A549 (cell line): ENCODE measurements at regions not wholly inside any gene's neighbourhood (a gene's known extent, or its start where the extent isn't known, plus 50 kb on each side); places are given as distances from the start of the nearest gene placed in this dataset.

Source experiments
- ATAC-seq, 2 experiments: fragments of 200-7000 bp in 1 of 2; fragments of >200 bp in 1 of 2; cut with Nextera tagmentation in 1 of 2; cut with Tn5 transposase in 1 of 2; 3 replicates each; pipeline versions ENCODE4 v1.8.0 to v1.9.1; 2018 to 2020; ENCODE audit warnings: mild to moderate bottlenecking in 1 of 2, moderate library complexity in 1 of 2
- CTCF ChIA-PET: fragments of 300-600 bp; sonication (Branson Sonifier 250); formaldehyde crosslinking; extraction: SDS; loops from one replicate; lab custom pipeline; 2021; ENCODE audit warnings: antibody characterized with exemption, inconsistent platforms; lab: Yijun Ruan, JAX
- POLR2A ChIA-PET: fragments of 350-600 bp; formaldehyde crosslinking; extraction: SDS; loops from one replicate; lab custom pipeline; 2021; ENCODE audit warnings: antibody characterized with exemption, inconsistent platforms; lab: Yijun Ruan, JAX
- DNase-seq, 2 experiments: peaks; one replicate each; pipeline versions ENCODE4 v3.0.0 to v3.0.0-alpha.2; 2011 to 2016; ENCODE audit warnings: low read depth in 1 of 2, low spot score in 1 of 2
- FAIRE-seq: peaks from 2 replicates; lab custom pipeline; 2011; peaks lifted over from hg19 to GRCh38; lab: Jason Lieb, UNC
- H3K27ac ChIP-seq, 2 experiments: fragments of >200 bp; sonication (Bioruptor Twin); formaldehyde crosslinking; 3 replicates each; pipeline ENCODE4 v1.5.1; 2016 to 2017
- H3K4me1 ChIP-seq: fragments of >200 bp; sonication (Bioruptor Twin); formaldehyde crosslinking; 3 replicates; pipeline ENCODE4 v1.6.1; 2016
- H3K4me2 ChIP-seq: fragments of >200 bp; sonication (Bioruptor Twin); formaldehyde crosslinking; 3 replicates; pipeline ENCODE4 v1.6.1; 2016
- H3K4me3 ChIP-seq: fragments of >200 bp; sonication (Bioruptor Twin); formaldehyde crosslinking; 3 replicates; pipeline ENCODE4 v1.5.1; 2016
- H3K9me3 ChIP-seq: fragments of >200 bp; sonication (Bioruptor Twin); formaldehyde crosslinking; 3 replicates; pipeline ENCODE4 v1.6.1; 2016
- ATOH8 ChIP-seq: fragments of 250-450 bp; sonication (Bioruptor Pico); IDR thresholded peaks from 2 replicates; pipeline ENCODE4 v1.5.0; 2020; ENCODE audit warnings: low read depth, mild to moderate bottlenecking, moderate library complexity
- BCL3 ChIP-seq: fragments of >200 bp; sonication (Bioruptor Twin); formaldehyde crosslinking; IDR thresholded peaks from 3 replicates; pipeline ENCODE4 v1.6.1; 2016
- CBX2 ChIP-seq: fragments of 200-600 bp; sonication (generic); IDR thresholded peaks from 2 replicates; pipeline ENCODE4 v1.6.1; 2016; ENCODE audit warnings: low read depth, mild to moderate bottlenecking, borderline replicate concordance
- CHD2 ChIP-seq: fragments of 150-350 bp; IDR thresholded peaks from 2 replicates; pipeline ENCODE4 v1.6.1; 2014; ENCODE audit warnings: low read length; ENCODE audit not compliant: partially characterized antibody
- EHF ChIP-seq: fragments of 250-450 bp; sonication (Bioruptor Pico); IDR thresholded peaks from 2 replicates; pipeline ENCODE4 v1.5.0; 2020; ENCODE audit warnings: mild to moderate bottlenecking
- ESRRA ChIP-seq: fragments of 150-350 bp; IDR thresholded peaks from 2 replicates; pipeline ENCODE4 v1.6.1; 2014; ENCODE audit warnings: mild to moderate bottlenecking, low read length, borderline replicate concordance
- FOSB ChIP-seq: fragments of 250-450 bp; sonication (Bioruptor Pico); IDR thresholded peaks from 2 replicates; pipeline ENCODE4 v1.5.0; 2020; ENCODE audit warnings: mild to moderate bottlenecking, moderate library complexity
- FOSL2 ChIP-seq, 2 experiments: fragments of 450-650 bp in 1 of 2; fragments of >200 bp in 1 of 2; sonication (Bioruptor Twin) in 1 of 2; formaldehyde crosslinking; IDR thresholded peaks; 2 replicates each; pipeline versions ENCODE4 v1.5.0 to v1.6.1; 2016 to 2020; ENCODE audit warnings: mild to moderate bottlenecking in 1 of 2, moderate library complexity in 1 of 2
- HMGXB4 ChIP-seq: fragments of 250-450 bp; sonication (Bioruptor Pico); IDR thresholded peaks from 2 replicates; pipeline ENCODE4 v1.5.0; 2021; ENCODE audit warnings: mild to moderate bottlenecking, moderate library complexity, borderline replicate concordance
- HOXA7 ChIP-seq: fragments of 250-450 bp; sonication (Bioruptor Pico); IDR thresholded peaks from 2 replicates; pipeline ENCODE4 v1.5.0; 2020; ENCODE audit warnings: mild to moderate bottlenecking, moderate library complexity
- HOXB13 ChIP-seq: fragments of 250-450 bp; sonication (Bioruptor Pico); IDR thresholded peaks from 2 replicates; pipeline ENCODE4 v1.5.0; 2020; ENCODE audit warnings: low read depth, mild to moderate bottlenecking, moderate library complexity
- JUN ChIP-seq, 2 experiments: fragments of >200 bp; sonication (Bioruptor Twin); formaldehyde crosslinking; IDR thresholded peaks; 2 replicates in 1 of 2; 3 replicates in 1 of 2; pipeline ENCODE4 v1.6.1; 2016 to 2017
- JUNB ChIP-seq: fragments of >200 bp; sonication (Bioruptor Twin); formaldehyde crosslinking; IDR thresholded peaks from 2 replicates; pipeline ENCODE4 v1.6.1; 2016
- MYC ChIP-seq: IDR thresholded peaks from 2 replicates; pipeline ENCODE4 v1.6.1; 2012; ENCODE audit warnings: mild to moderate bottlenecking, inconsistent platforms, low read length, improper control_type of control experiment, borderline replicate concordance
- NR3C1 ChIP-seq: fragments of >200 bp; sonication (Bioruptor Twin); formaldehyde crosslinking; IDR thresholded peaks from 3 replicates; pipeline ENCODE4 v1.6.1; 2017
- PBX3 ChIP-seq: IDR thresholded peaks from 2 replicates; pipeline ENCODE4 v1.6.1; 2012
- PHF8 ChIP-seq: fragments of 200-600 bp; sonication (generic); IDR thresholded peaks from 2 replicates; pipeline ENCODE4 v1.6.1; 2016; ENCODE audit warnings: low read depth, mild to moderate bottlenecking, antibody characterized with exemption, moderate library complexity, borderline replicate concordance
- REST ChIP-seq: fragments of 200-600 bp; sonication (generic); IDR thresholded peaks from 2 replicates; pipeline ENCODE4 v1.6.1; 2016; ENCODE audit warnings: antibody characterized with exemption, mild to moderate bottlenecking, moderate library complexity
- RNF2 ChIP-seq: fragments of 200-600 bp; sonication (generic); IDR thresholded peaks from 2 replicates; pipeline ENCODE4 v1.6.1; 2016; ENCODE audit warnings: low read depth, mild to moderate bottlenecking, antibody characterized with exemption, moderate library complexity, borderline replicate concordance
- SREBF2 ChIP-seq: fragments of 450-650 bp; IDR thresholded peaks from 2 replicates; pipeline ENCODE4 v1.6.1; 2014; ENCODE audit warnings: mild to moderate bottlenecking, moderate library complexity
- TFCP2L1 ChIP-seq: fragments of 250-450 bp; sonication (Bioruptor Pico); IDR thresholded peaks from 2 replicates; pipeline ENCODE4 v1.5.0; 2021; ENCODE audit warnings: mild to moderate bottlenecking
- TP53 ChIP-seq: fragments of 250-450 bp; sonication (Bioruptor Pico); IDR thresholded peaks from 2 replicates; pipeline ENCODE4 v1.5.0; 2021; ENCODE audit warnings: mild to moderate bottlenecking, moderate library complexity
- USF2 ChIP-seq: fragments of 450-650 bp; IDR thresholded peaks from 2 replicates; pipeline ENCODE4 v1.6.1; 2014; ENCODE audit warnings: antibody characterized with exemption
- ZC3H11A ChIP-seq: fragments of 450-650 bp; IDR thresholded peaks from 2 replicates; pipeline ENCODE4 v1.6.1; 2014; ENCODE audit warnings: antibody characterized with exemption, mild to moderate bottlenecking
- ZSCAN20 ChIP-seq: fragments of 250-450 bp; sonication (Bioruptor Pico); IDR thresholded peaks from 2 replicates; pipeline ENCODE4 v1.8.0; 2022; ENCODE audit warnings: mild to moderate bottlenecking, moderate library complexity
- WGBS: methylation state at CpG from one replicate; pipeline ENCODE4 v1.1.6; 2017; ENCODE audit errors: missing lambda C conversion rate; 5-methylcytosine and 5-hydroxymethylcytosine counted together

DNA sequence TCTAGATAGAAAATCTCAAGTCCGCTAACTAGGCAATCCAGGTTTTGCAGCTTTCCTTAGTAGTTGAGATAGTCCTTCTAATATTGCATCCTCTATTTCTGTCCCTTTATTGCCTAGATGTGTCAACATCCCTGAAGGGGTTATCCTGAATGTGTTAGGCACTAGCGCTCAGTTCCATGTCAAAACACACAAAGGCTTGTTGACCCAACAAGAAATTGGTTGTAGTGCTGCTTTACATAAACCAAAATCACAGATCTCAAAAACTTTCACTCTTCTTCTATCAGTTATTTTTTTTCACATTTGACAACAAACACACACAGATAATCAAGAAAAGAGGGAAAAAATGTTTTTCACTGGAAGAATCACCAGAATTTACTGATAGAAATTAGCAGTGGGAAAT, 51.4 kb upstream of the SOX2 start:
- Histone ChIP-seq H3K4me1 (no peaks in the 10 kb centered on the region), H3K4me2 (no peak overlapping the region), H3K9me3 (no peaks in the 10 kb centered on the region), H3K27ac (no peak overlapping the region), H3K4me3 (no peak overlapping the region)
- DNase-seq (no peak), ATAC-seq (no peak), FAIRE-seq (no peak)
- POLR2A ChIA-PET, result no interaction called here
- TF ChIP-seq FOSB (CRISPR knock-in tag) (no peak), JUN (IDR thresholded peaks at IDR 0.05) (no peak), TP53 (CRISPR knock-in tag) (no peak), HOXA7 (CRISPR knock-in tag) (no peak), CHD2 (no peak), MYC (no peak), ZSCAN20 (CRISPR knock-in tag) (no peak), ATOH8 (no peak), ESRRA (no peak), JUNB (no peak), ZC3H11A (no peak), REST (no peak), TFCP2L1 (no peak)
- WGBS, result 47% methylated on average over 2 of the region's 2 CpGs
- CTCF ChIA-PET, result no interaction called here

DNA sequence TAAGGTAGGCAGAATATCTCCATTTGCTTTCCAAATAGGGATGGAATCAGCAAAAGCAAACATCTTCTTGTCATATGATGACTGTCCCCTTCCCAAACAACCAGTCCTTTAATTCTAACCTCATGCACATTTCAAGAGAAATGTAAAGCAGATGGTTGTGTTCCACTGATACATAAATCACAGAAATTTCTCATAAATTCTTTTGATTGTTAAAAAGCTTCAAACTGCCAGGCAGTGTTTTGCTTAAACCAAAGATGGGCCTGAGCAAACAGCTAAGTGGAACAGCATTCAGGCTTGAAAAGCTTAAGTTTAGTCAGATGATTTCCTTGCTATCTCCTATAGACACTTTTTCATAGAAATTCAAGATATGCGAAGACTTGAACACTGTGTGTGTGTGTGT, 74.3 kb upstream of the SOX2 start:
- ATAC-seq (no peak), FAIRE-seq (no peak), DNase-seq (no peak)
- 92% methylated on average over 1 of the region's 1 CpG for WGBS
- Histone ChIP-seq H3K4me3 (no peak overlapping the region), H3K9me3 (no peaks in the 10 kb centered on the region), H3K27ac (no peak overlapping the region), H3K4me1 (no peaks in the 10 kb centered on the region), H3K4me2 (no peak overlapping the region)
- TF ChIP-seq NR3C1 (no peak), PBX3 (no peak), FOSL2 (IDR thresholded peaks at IDR 0.05) (no peak), FOSL2 (CRISPR knock-in tag; IDR thresholded peaks at IDR 0.05) (no peak), EHF (CRISPR knock-in tag) (no peak), BCL3 (no peak), USF2 (no peak), JUNB (no peak), HOXB13 (no peak), CBX2 (no peak), RNF2 (no peak), FOSB (CRISPR knock-in tag) (no peak), PHF8 (no peak), SREBF2 (no peak), HMGXB4 (CRISPR knock-in tag) (no peak)
- ChIA-PET POLR2A (no interaction called here), CTCF (no interaction called here)
